Sigmoid colon (tissue), 4 donors: ENCODE measurements at regions not wholly inside any gene's neighbourhood (a gene's known extent, or its start where the extent isn't known, plus 50 kb on each side); places are given as distances from the start of the nearest gene placed in this dataset.

Experiments used
- CTCF ChIP-seq, 4 experiments: fragments of 450-650 bp in 3 of 4; fragments of 200-600 bp in 1 of 4; IDR thresholded peaks; one replicate each; pipeline ENCODE4 v1.5.1; 2016 to 2019; ENCODE audit warnings: antibody characterized with exemption in 4 of 4, mild to moderate bottlenecking in 3 of 4, moderate library complexity in 2 of 4
- EP300 ChIP-seq, 4 donors: sonication (generic); formaldehyde crosslinking; IDR thresholded peaks; one replicate each; pipeline ENCODE4 v1.6.1; 2017; ENCODE audit warnings: antibody characterized with exemption in 4 of 4

GRCh38 chr2:238722883-238723282, 125.0 kb upstream of the TWIST2 start:
- TF ChIP-seq CTCF (IDR thresholded peaks at IDR 0.05) (no peak), EP300 (IDR thresholded peaks at IDR 0.05) (no peak)
